ENCODE measurements at regions not wholly inside any gene's neighbourhood (a gene's known extent, or its start where the extent isn't known, plus 50 kb on each side); places are given as distances from the start of the nearest gene placed in this dataset.

GRCh38 chr2:64848363-64848762 is 140.8 kb upstream of the SLC1A4 start:
- H3K4me1 ChIP-seq = no peaks in the 10 kb centered on the region
- no peak for TF ChIP-seq POLR2A (IDR thresholded peaks at IDR 0.05)
- TF ChIP-seq CTCF (IDR thresholded peaks at IDR 0.05) = no peak
- H3K27me3 ChIP-seq = no peaks in the 10 kb centered on the region
- DNase-seq = no peak
- no peak overlapping the region for H3K27ac ChIP-seq
- intact Hi-C loops (cut with DNase I; ENCODE audit: low total_unique reads) = no loop called here
- no peaks in the 10 kb centered on the region for H3K36me3 ChIP-seq
- no peaks in the 10 kb centered on the region for H3K9me3 ChIP-seq
- no peak overlapping the region for H3K4me3 ChIP-seq

- Histone ChIP-seq H3K4me3 (no peak overlapping the region), H3K36me3 (no peaks in the 10 kb centered on the region), H3K9me3 (no peaks in the 10 kb centered on the region), H3K27me3 (no peaks in the 10 kb centered on the region), H3K4me1 (no peaks in the 10 kb centered on the region), H3K27ac (no peak overlapping the region)
- TF ChIP-seq CTCF (IDR thresholded peaks at IDR 0.05) = no peak
- no peak for TF ChIP-seq POLR2A (IDR thresholded peaks at IDR 0.05)
- intact Hi-C loops (cut with DNase I; ENCODE audit: low total_unique reads) = no loop called here
- no peak for DNase-seq
Observed at GRCh38 chr2:64848945-64849344, 140.3 kb upstream of the SLC1A4 start.

GRCh38 chr2:64850642-64851041 is 138.6 kb upstream of the SLC1A4 start:
- no peak overlapping the region for H3K4me3 ChIP-seq
- H3K27ac ChIP-seq = no peak overlapping the region
- no peaks in the 10 kb centered on the region for H3K4me1 ChIP-seq
- no peaks in the 10 kb centered on the region for H3K36me3 ChIP-seq
- intact Hi-C loops (cut with DNase I; ENCODE audit: low total_unique reads) = no loop called here
- no peaks in the 10 kb centered on the region for H3K27me3 ChIP-seq
- TF ChIP-seq POLR2A (IDR thresholded peaks at IDR 0.05) = no peak
- no peak for TF ChIP-seq CTCF (IDR thresholded peaks at IDR 0.05)
- H3K9me3 ChIP-seq = no peaks in the 10 kb centered on the region
- DNase-seq = no peak

DNA sequence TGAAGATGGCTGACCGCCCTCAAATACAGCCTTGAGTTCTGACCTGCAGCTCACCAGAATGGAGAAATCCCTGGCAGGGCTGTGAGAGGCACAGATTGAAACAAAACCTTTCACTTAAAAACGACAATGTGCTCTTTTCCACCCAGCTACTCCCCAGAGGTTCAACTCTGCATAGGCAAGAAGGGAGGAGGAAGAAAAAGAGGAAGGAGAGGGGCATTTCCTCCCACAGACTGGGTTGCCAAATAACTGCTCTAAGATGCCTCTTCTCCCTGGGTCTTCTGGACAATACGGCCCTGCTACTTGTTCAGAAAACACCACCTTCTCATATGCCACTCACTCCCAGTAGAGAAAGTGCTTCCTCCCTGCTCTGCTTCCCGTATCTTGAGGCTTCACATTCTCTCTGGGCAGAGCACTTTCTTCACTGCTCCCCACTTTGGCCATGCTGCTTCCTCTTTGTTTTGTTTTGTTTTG is 136.4 kb upstream of the SLC1A4 start:
- TF ChIP-seq CTCF (IDR thresholded peaks at IDR 0.05) (no peak), POLR2A (IDR thresholded peaks at IDR 0.05) (no peak)
- intact Hi-C loops (cut with DNase I; ENCODE audit: low total_unique reads) = no loop called here
- H3K9me3 ChIP-seq = no peaks in the 10 kb centered on the region
- no peak for DNase-seq
- H3K27me3 ChIP-seq = no peaks in the 10 kb centered on the region
- H3K4me1 ChIP-seq = peaks cover 4 to 7% of the 10 kb centered on the region in 2 donors
- H3K36me3 ChIP-seq = no peaks in the 10 kb centered on the region
- no peak overlapping the region for H3K4me3 ChIP-seq
- no peak overlapping the region for H3K27ac ChIP-seq

- no peak overlapping the region for H3K4me3 ChIP-seq
- intact Hi-C loops (cut with DNase I; ENCODE audit: low total_unique reads) = no loop called here
- H3K27me3 ChIP-seq = no peaks in the 10 kb centered on the region
- H3K27ac ChIP-seq = no peak overlapping the region
- no peak for TF ChIP-seq POLR2A (IDR thresholded peaks at IDR 0.05)
- TF ChIP-seq CTCF (IDR thresholded peaks at IDR 0.05) = no peak
- peaks cover 4 to 12% of the 10 kb centered on the region in 2 donors for H3K4me1 ChIP-seq
- H3K36me3 ChIP-seq = no peaks in the 10 kb centered on the region
- no peaks in the 10 kb centered on the region for H3K9me3 ChIP-seq
- no peak for DNase-seq
Observed at GRCh38 chr2:64853306-64853705, 135.9 kb upstream of the SLC1A4 start.
